ENCODE measurements at regions not wholly inside any gene's neighbourhood (a gene's known extent, or its start where the extent isn't known, plus 50 kb on each side); places are given as distances from the start of the nearest gene placed in this dataset.

DNA sequence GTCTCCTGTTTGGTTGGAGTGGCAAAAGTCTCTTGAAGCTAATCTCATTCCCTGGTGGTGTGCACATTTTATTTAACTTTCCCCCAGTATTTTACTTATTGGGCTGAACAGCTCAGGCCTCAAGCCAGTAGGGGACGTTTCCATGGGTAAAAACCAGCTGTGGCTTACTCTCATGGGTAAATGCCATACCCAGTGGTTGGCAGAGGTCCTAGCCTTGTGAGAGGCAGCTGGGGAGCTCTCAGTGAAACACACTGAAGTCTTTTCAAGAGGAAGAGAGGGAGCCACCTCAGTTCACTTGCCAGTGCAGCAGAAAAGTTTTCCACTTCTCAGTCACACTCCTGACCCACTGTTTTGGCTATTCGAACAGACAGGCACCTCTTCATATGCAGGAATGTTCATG lies 1964.2 kb downstream of the ARAP2 start:
- Mint-ChIP-seq H3K36me3 (no peaks in the 10 kb centered on the region), H3K9me3 (peaks cover 7% of the 10 kb centered on the region), H3K4me3 (no peak overlapping the region), H3K4me1 (ENCODE audit: unreplicated experiment) (no peaks in the 10 kb centered on the region), H3K27me3 (no peaks in the 10 kb centered on the region), H3K27ac (no peak overlapping the region)
- TF ChIP-seq, protein P1, sequence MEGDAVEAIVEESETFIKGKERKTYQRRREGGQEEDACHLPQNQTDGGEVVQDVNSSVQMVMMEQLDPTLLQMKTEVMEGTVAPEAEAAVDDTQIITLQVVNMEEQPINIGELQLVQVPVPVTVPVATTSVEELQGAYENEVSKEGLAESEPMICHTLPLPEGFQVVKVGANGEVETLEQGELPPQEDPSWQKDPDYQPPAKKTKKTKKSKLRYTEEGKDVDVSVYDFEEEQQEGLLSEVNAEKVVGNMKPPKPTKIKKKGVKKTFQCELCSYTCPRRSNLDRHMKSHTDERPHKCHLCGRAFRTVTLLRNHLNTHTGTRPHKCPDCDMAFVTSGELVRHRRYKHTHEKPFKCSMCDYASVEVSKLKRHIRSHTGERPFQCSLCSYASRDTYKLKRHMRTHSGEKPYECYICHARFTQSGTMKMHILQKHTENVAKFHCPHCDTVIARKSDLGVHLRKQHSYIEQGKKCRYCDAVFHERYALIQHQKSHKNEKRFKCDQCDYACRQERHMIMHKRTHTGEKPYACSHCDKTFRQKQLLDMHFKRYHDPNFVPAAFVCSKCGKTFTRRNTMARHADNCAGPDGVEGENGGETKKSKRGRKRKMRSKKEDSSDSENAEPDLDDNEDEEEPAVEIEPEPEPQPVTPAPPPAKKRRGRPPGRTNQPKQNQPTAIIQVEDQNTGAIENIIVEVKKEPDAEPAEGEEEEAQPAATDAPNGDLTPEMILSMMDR (conservative IDR thresholded peaks at IDR 0.05): no peak
- no peak for DNase-seq (ENCODE audit: extremely low spot score, unreplicated experiment)

DNA sequence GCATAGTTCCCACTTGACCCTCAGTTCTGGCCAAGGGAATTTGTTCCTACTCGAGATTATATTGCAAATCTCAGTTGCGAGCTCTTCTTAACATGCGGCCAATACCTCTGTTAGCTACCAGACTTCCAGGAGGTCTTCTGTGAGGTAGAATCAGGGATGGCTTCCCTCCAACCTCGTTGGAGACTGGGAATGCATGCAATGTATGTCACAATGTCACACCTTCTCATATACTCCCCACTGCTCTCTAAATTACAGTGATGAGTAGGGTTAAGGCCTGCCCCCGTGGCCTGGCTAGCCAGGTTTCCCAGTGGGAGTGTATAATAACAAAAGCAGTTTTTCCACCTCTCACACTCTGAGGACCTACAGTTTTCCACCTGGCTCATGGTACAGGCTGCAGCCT lies 1962.5 kb downstream of the ARAP2 start:
- no peak overlapping the region for H3K4me3 Mint-ChIP-seq

DNA sequence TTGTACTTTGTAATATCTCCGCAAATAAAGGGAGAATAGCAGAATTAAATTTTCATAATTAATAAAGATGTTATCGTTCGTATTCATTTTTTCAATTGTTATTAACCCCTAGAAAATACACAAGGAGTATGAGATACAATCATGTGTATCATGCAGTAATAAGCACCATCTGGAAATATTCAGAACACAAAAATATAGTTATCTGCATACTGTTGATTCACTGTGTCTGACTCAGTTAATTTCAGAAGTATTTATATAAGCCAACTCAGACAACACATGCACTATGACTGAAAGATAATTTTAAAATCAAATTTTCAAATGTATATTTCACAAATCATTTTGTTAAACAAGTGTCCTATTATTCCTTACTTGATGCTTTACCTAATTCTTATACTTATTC lies 1954.8 kb downstream of the ARAP2 start:
- no peak for DNase-seq (ENCODE audit: extremely low spot score, unreplicated experiment)
- H3K27me3 Mint-ChIP-seq: no peaks in the 10 kb centered on the region
- H3K27ac Mint-ChIP-seq: no peak overlapping the region
- H3K9me3 Mint-ChIP-seq: no peaks in the 10 kb centered on the region
- H3K4me3 Mint-ChIP-seq: no peak overlapping the region
- TF ChIP-seq, protein P1 (conservative IDR thresholded peaks at IDR 0.05): no peak
- no peaks in the 10 kb centered on the region for H3K4me1 Mint-ChIP-seq (ENCODE audit: unreplicated experiment)
- no peaks in the 10 kb centered on the region for H3K36me3 Mint-ChIP-seq

More for the DNA sequence above, 1962.5 kb downstream of the ARAP2 start:
- H3K4me1 Mint-ChIP-seq (ENCODE audit: unreplicated experiment): no peaks in the 10 kb centered on the region
- no peaks in the 10 kb centered on the region for H3K27me3 Mint-ChIP-seq
- H3K36me3 Mint-ChIP-seq: no peaks in the 10 kb centered on the region
- peaks cover 3% of the 10 kb centered on the region for H3K9me3 Mint-ChIP-seq
- TF ChIP-seq, protein P1 (conservative IDR thresholded peaks at IDR 0.05): no peak
- no peak for DNase-seq (ENCODE audit: extremely low spot score, unreplicated experiment)
- H3K27ac Mint-ChIP-seq: no peak overlapping the region

DNA sequence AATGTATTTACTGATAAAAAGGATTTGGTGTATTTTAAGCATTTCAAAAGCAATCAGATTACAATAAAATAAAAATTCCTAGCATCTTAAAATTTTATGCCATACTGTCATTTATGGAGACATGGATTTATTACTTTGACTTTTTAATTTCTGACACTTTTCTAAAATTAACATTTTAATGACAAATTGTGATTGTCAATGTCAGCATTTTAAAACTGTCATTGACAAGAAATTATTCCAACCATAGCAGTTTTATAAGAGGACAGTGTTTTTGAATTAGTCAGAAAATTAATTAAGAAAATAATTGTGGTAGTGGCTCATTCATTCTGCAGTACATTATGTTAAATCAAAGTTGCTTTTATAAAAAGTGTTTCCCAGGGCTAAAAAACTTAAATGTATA lies 1954.4 kb downstream of the ARAP2 start:
- no peaks in the 10 kb centered on the region for H3K27me3 Mint-ChIP-seq

DNA sequence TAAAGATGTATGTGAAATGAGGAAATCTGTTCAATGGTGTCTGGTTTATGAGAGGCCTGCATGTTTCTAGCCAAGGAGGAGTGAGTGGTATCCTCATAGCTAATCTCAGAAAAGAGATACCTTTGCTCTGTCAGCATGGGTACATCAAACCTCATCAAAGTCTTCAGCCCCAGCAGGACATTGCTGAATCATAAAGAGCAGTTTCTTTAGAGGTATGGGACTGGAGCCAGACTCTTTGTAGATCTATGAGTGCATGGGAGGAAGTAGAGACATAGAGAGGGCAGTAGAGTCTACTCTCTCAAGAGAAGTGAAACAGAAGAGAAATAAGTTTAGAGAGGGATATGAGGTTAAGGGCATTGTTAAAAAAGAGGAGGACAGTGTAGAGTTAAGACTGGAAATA lies 1950.9 kb downstream of the ARAP2 start:
- Mint-ChIP-seq H3K27ac (no peak overlapping the region), H3K9me3 (no peaks in the 10 kb centered on the region), H3K36me3 (no peaks in the 10 kb centered on the region), H3K27me3 (no peaks in the 10 kb centered on the region), H3K4me3 (no peak overlapping the region), H3K4me1 (ENCODE audit: unreplicated experiment) (no peaks in the 10 kb centered on the region)
- no peak for DNase-seq (ENCODE audit: extremely low spot score, unreplicated experiment)
- TF ChIP-seq, protein P1 (conservative IDR thresholded peaks at IDR 0.05): no peak

More for the DNA sequence above, 1954.4 kb downstream of the ARAP2 start:
- Mint-ChIP-seq H3K27ac (no peak overlapping the region), H3K4me1 (ENCODE audit: unreplicated experiment) (no peaks in the 10 kb centered on the region), H3K4me3 (no peak overlapping the region), H3K36me3 (no peaks in the 10 kb centered on the region), H3K9me3 (no peaks in the 10 kb centered on the region)
- DNase-seq (ENCODE audit: extremely low spot score, unreplicated experiment): no peak
- TF ChIP-seq, protein P1 (conservative IDR thresholded peaks at IDR 0.05): no peak

DNA sequence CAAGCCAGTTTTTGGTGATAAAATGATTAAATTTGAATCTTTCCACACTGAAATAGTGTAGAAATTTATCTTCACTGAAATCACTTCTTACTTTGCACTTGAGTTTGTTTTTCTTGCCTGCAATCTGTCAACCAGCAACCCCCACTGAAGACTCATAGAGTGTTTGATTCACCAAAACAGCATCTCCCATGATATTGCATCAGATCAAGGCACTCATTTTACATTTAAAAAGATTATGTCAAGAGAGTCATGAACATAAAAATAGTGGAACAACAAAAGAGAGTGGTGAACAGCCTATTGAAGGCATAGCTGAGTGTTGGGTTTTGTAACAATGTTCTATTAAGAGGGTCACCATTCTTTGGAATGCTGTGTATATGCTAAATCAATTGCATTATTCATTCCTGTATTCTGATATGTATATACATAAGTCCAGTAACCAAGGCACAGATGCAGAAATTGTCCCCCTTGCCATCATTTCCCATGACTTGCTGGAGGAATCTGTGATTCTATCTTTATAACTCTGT lies 1934.9 kb downstream of the ARAP2 start:
- TF ChIP-seq, protein P1 (conservative IDR thresholded peaks at IDR 0.05): no peak
- no peak overlapping the region for H3K27ac Mint-ChIP-seq
- H3K36me3 Mint-ChIP-seq: no peaks in the 10 kb centered on the region
- H3K9me3 Mint-ChIP-seq: no peaks in the 10 kb centered on the region
- H3K4me1 Mint-ChIP-seq (ENCODE audit: unreplicated experiment): no peaks in the 10 kb centered on the region
- no peaks in the 10 kb centered on the region for H3K27me3 Mint-ChIP-seq
- no peak for DNase-seq (ENCODE audit: extremely low spot score, unreplicated experiment)
- H3K4me3 Mint-ChIP-seq: no peak overlapping the region

Data from type B pancreatic cell (in vitro differentiated cells).